ENCODE measurements at regions not wholly inside any gene's neighbourhood (a gene's known extent, or its start where the extent isn't known, plus 50 kb on each side); places are given as distances from the start of the nearest gene placed in this dataset.
"Not testable (repeated sequence)": the region's sequence is repeated elsewhere in the genome, so short reads cannot be mapped to it uniquely, and the experiment has no call there.

GRCh38 chrX:73987166-73987565 is 134.7 kb upstream of the XIST start:
- Histone ChIP-seq H3K27me3 (no peaks in the 10 kb centered on the region), H3K27ac (no peak overlapping the region), H3K9me3 (no peaks in the 10 kb centered on the region), H3K4me3 (no peak overlapping the region), H3K4me1 (no peaks in the 10 kb centered on the region), H3K36me3 (ENCODE audit: low read depth, missing control alignments) (no peaks in the 10 kb centered on the region)
- intact Hi-C loops (cut with DNase I; ENCODE audit: low total_unique reads) = no loop called here
- no peak for DNase-seq
- TF ChIP-seq CTCF (IDR thresholded peaks at IDR 0.05) (no peak), POLR2A (IDR thresholded peaks at IDR 0.05) (no peak)

GRCh38 chrX:73979551-73980131 is 127.1 kb upstream of the XIST start:
- TF ChIP-seq POLR2A (IDR thresholded peaks at IDR 0.05) (no peak), CTCF (IDR thresholded peaks at IDR 0.05) (no peak)
- Histone ChIP-seq H3K27ac (no peak overlapping the region), H3K27me3 (no peaks in the 10 kb centered on the region), H3K4me1 (no peaks in the 10 kb centered on the region), H3K36me3 (ENCODE audit: low read depth, missing control alignments) (no peaks in the 10 kb centered on the region), H3K9me3 (no peaks in the 10 kb centered on the region), H3K4me3 (no peak overlapping the region)
- intact Hi-C loops (cut with DNase I; ENCODE audit: low total_unique reads) = no loop called here
- DNase-seq = no peak
- 67 to 78% methylated on average over 5 of the region's 5 CpGs for WGBS, 2 donors

- 88 to 93% methylated on average over 6 to 8 of the region's 8 CpGs for WGBS, 2 donors
- Histone ChIP-seq H3K36me3 (ENCODE audit: low read depth, missing control alignments) (no peaks in the 10 kb centered on the region), H3K4me3 (no peak overlapping the region), H3K4me1 (no peaks in the 10 kb centered on the region), H3K27me3 (no peaks in the 10 kb centered on the region), H3K9me3 (no peaks in the 10 kb centered on the region), H3K27ac (no peak overlapping the region)
- intact Hi-C loops (cut with DNase I; ENCODE audit: low total_unique reads) = no loop called here
- no peak for TF ChIP-seq POLR2A (IDR thresholded peaks at IDR 0.05)
- TF ChIP-seq CTCF (IDR thresholded peaks at IDR 0.05) = no peak
- no peak for DNase-seq
Measured at GRCh38 chrX:73977542-73978169, 125.1 kb upstream of the XIST start.

GRCh38 chrX:73967461-73967860 is 114.9 kb upstream of the XIST start:
- WGBS, 2 donors = 88 to 91% methylated on average over 22 of the region's 22 CpGs
- H3K36me3 ChIP-seq (ENCODE audit: low read depth, missing control alignments); H3K4me3 ChIP-seq; intact Hi-C loops (cut with DNase I; ENCODE audit: low total_unique reads); H3K27ac ChIP-seq; H3K9me3 ChIP-seq; H3K4me1 ChIP-seq; DNase-seq; H3K27me3 ChIP-seq: not testable (repeated sequence)

GRCh38 chrX:73965833-73966232 is 113.3 kb upstream of the XIST start:
- intact Hi-C loops (cut with DNase I; ENCODE audit: low total_unique reads) = no loop called here
- H3K27ac ChIP-seq = no peak overlapping the region
- no peaks in the 10 kb centered on the region for H3K27me3 ChIP-seq
- no peaks in the 10 kb centered on the region for H3K4me1 ChIP-seq
- TF ChIP-seq POLR2A (IDR thresholded peaks at IDR 0.05) (no peak), CTCF (IDR thresholded peaks at IDR 0.05) (no peak)
- H3K9me3 ChIP-seq = no peaks in the 10 kb centered on the region
- no peak for DNase-seq
- no peak overlapping the region for H3K4me3 ChIP-seq
- no peaks in the 10 kb centered on the region for H3K36me3 ChIP-seq (ENCODE audit: low read depth, missing control alignments)
- WGBS, 2 donors = 58 to 86% methylated on average over 2 of the region's 2 CpGs

Measured in testis (tissue), 2 donors.